Parathyroid adenoma (tissue), 2 donors: ENCODE measurements at regions not wholly inside any gene's neighbourhood (a gene's known extent, or its start where the extent isn't known, plus 50 kb on each side); places are given as distances from the start of the nearest gene placed in this dataset.

ENCODE experiments used
- H2AFZ ChIP-seq: fragments of 300-600 bp; sonication (generic); one replicate; pipeline ENCODE4 v1.7.0; 2017; ENCODE audit warnings: antibody characterized with exemption, mild to moderate bottlenecking
- H3K27ac ChIP-seq: fragments of 300-600 bp; sonication (generic); one replicate; pipeline ENCODE4 v1.7.0; 2017
- H3K27me3 ChIP-seq: fragments of 300-600 bp; sonication (generic); one replicate; pipeline ENCODE4 v1.7.0; 2017; ENCODE audit warnings: low read length; ENCODE audit not compliant: control insufficient read depth, insufficient read depth
- H3K36me3 ChIP-seq: fragments of 300-600 bp; sonication (generic); one replicate; pipeline ENCODE4 v1.7.0; 2017; ENCODE audit warnings: low read length; ENCODE audit not compliant: control insufficient read depth, insufficient read depth
- H3K4me1 ChIP-seq: fragments of 300-600 bp; sonication (generic); one replicate; pipeline ENCODE4 v1.7.0; 2017; ENCODE audit warnings: control low read depth
- H3K4me2 ChIP-seq: fragments of 300-600 bp; sonication (generic); one replicate; pipeline ENCODE4 v1.7.0; 2017; ENCODE audit warnings: low read length
- H3K4me3 ChIP-seq: fragments of 300-600 bp; sonication (generic); one replicate; pipeline ENCODE4 v1.7.0; 2017; ENCODE audit warnings: low read depth, low read length
- H3K79me2 ChIP-seq: fragments of 300-600 bp; sonication (generic); one replicate; pipeline ENCODE4 v1.7.0; 2017; ENCODE audit warnings: control low read depth
- H3K9ac ChIP-seq: fragments of 300-600 bp; sonication (generic); one replicate; pipeline ENCODE4 v1.7.0; 2017; ENCODE audit warnings: mild to moderate bottlenecking
- H3K9me3 ChIP-seq: fragments of 300-600 bp; sonication (generic); one replicate; pipeline ENCODE4 v1.7.0; 2017; ENCODE audit warnings: low read length; ENCODE audit not compliant: control insufficient read depth
- TF ChIP-seq, protein P1 (sequence below): fragments of 300-600 bp; sonication (generic); IDR thresholded peaks from one replicate; pipeline ENCODE4 v1.7.0; 2017; ENCODE audit warnings: antibody characterized with exemption, mild to moderate bottlenecking
- donor health status: primary hyperparathyroidism.

DNA sequence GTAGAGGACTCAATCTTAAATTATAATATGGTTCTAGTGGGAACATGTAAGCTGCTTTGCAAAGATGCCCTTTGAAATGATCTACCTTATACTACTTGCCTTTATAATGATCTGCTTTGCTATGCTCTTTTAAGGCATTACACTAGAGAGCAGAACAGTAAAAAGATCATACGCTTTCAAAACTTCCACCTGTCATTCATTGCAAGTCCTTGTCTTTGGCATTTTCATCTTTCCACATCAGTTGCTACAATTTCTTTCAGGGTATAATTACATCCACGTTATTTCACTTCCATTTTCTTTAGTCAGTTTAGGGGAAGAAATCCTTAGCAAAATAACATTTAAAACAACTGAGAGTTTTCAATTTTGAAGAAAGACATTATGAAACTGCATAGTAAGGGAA is 80.3 kb downstream of the ACTBL2 start:
- no peaks in the 10 kb centered on the region for H3K36me3 ChIP-seq
- TF ChIP-seq, protein P1, sequence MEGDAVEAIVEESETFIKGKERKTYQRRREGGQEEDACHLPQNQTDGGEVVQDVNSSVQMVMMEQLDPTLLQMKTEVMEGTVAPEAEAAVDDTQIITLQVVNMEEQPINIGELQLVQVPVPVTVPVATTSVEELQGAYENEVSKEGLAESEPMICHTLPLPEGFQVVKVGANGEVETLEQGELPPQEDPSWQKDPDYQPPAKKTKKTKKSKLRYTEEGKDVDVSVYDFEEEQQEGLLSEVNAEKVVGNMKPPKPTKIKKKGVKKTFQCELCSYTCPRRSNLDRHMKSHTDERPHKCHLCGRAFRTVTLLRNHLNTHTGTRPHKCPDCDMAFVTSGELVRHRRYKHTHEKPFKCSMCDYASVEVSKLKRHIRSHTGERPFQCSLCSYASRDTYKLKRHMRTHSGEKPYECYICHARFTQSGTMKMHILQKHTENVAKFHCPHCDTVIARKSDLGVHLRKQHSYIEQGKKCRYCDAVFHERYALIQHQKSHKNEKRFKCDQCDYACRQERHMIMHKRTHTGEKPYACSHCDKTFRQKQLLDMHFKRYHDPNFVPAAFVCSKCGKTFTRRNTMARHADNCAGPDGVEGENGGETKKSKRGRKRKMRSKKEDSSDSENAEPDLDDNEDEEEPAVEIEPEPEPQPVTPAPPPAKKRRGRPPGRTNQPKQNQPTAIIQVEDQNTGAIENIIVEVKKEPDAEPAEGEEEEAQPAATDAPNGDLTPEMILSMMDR: no peak

DNA sequence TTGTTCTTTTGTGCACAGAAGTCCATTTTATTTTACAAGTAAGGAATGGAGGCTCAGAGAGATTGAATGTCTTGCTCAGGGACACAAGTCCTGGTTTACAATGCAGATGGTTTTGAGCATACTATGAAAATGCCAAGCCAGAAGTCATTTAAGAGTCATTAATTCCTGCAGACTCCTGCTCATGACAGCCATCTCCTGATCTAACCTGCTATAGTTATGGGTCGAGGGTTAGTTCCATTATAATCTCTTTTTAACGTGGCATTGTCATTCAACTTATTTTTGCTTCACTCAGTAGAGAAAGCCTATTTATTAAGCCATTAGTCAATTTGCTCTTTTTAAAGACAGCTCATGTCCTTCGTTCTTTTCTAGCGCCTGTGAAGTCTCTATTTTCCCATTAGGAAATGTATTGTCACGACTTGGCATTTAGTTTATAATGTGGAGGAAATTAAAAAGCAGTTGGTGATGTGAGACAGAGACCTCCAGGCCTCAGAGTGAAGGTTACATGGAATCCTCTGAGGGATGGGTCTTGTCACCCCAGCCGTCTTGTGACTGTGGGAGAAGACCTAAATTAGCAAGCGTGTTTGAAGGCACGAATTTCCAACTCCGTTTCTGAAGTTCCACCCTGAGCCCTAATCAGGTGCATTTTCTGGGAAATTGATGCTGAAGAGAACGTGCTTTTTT is 84.1 kb downstream of the ACTBL2 start:
- H2AFZ ChIP-seq: no peak overlapping the region
- H3K4me1 ChIP-seq: no peaks in the 10 kb centered on the region
- TF ChIP-seq, protein P1: no peak

More for the DNA sequence above, 80.3 kb downstream of the ACTBL2 start:
- Histone ChIP-seq H3K27me3 (no peaks in the 10 kb centered on the region), H3K27ac (no peak overlapping the region), H3K4me2 (no peak overlapping the region), H3K4me3 (no peak overlapping the region), H3K79me2 (no peaks in the 10 kb centered on the region), H3K9me3 (no peaks in the 10 kb centered on the region), H3K9ac (no peak overlapping the region), H3K4me1 (no peaks in the 10 kb centered on the region), H2AFZ (no peak overlapping the region)

DNA sequence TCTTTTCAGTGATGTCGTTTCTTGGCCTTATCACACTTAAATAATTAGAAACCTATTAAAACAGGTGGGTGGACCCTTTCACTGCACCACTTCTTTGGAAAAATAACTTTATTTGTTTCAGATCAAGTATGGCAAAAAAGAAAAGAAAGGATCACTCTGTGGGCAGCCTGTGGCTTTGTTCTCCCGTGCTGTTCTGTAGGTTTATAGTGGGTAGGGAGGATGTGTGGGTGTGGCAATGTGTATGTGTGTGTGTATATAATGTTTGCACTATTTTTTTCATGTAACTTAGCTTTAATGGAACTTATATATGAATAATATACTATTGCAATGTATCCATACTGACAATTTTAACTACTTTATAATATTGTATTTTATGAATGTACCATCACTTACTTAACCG is 85.9 kb downstream of the ACTBL2 start:
- no peak overlapping the region for H3K9ac ChIP-seq
- no peak overlapping the region for H3K27ac ChIP-seq
- H3K79me2 ChIP-seq: no peaks in the 10 kb centered on the region
- H3K36me3 ChIP-seq: no peaks in the 10 kb centered on the region
- no peak overlapping the region for H3K4me2 ChIP-seq
- no peaks in the 10 kb centered on the region for H3K9me3 ChIP-seq
- H2AFZ ChIP-seq: no peak overlapping the region
- H3K4me3 ChIP-seq: no peak overlapping the region
- H3K4me1 ChIP-seq: no peaks in the 10 kb centered on the region
- no peaks in the 10 kb centered on the region for H3K27me3 ChIP-seq
- TF ChIP-seq, protein P1: no peak

More for the DNA sequence above, 84.1 kb downstream of the ACTBL2 start:
- Histone ChIP-seq H3K27ac (no peak overlapping the region), H3K9me3 (no peaks in the 10 kb centered on the region), H3K36me3 (no peaks in the 10 kb centered on the region), H3K79me2 (no peaks in the 10 kb centered on the region), H3K4me2 (no peak overlapping the region), H3K27me3 (no peaks in the 10 kb centered on the region), H3K9ac (no peak overlapping the region), H3K4me3 (no peak overlapping the region)

DNA sequence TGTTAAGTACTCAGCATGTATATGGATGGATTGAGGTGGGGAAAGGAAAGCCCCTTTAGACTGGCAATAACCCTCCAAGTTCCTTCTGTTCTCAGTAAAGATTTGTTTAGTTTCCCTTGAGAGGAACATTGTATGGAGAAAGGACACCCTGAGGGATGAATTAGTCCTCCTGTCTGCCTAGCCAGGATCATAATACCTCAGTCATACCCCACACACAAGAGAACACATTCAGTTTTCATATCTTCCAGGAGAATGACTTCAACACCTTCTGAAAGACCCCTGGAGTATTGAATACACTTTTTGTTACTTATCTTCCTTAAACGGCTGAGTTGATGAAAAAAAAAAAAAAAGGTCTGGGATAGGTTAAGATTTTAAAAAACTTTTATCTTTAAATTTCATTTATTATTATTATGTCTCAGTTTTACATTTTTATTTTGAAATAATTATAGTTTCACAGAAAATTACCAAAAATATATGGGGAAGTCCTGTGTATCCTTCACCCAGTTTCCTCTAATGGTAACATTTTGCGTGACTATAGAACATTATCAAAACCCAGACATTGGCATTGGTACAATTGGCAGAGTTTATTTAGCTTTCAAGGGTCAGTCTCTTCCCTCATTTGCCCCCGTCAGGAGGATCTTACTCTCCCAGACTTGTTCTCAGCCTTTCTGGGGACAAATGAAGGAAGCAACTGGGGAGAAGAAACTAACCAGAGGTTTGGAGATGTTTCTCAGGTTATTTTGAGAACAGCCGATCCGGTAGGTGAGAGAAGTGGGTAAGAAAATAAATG is 88.0 kb downstream of the ACTBL2 start:
- H3K9ac ChIP-seq: no peak overlapping the region
- no peaks in the 10 kb centered on the region for H3K36me3 ChIP-seq
- TF ChIP-seq, protein P1: no peak
- H3K27me3 ChIP-seq: no peaks in the 10 kb centered on the region
- no peak overlapping the region for H3K4me2 ChIP-seq
- no peak overlapping the region for H3K27ac ChIP-seq
- no peaks in the 10 kb centered on the region for H3K79me2 ChIP-seq
- H2AFZ ChIP-seq: no peak overlapping the region
- no peaks in the 10 kb centered on the region for H3K9me3 ChIP-seq
- no peak overlapping the region for H3K4me3 ChIP-seq
- no peaks in the 10 kb centered on the region for H3K4me1 ChIP-seq
